GM19467 (cell line): ENCODE measurements at regions not wholly inside any gene's neighbourhood (a gene's known extent, or its start where the extent isn't known, plus 50 kb on each side); places are given as distances from the start of the nearest gene placed in this dataset.
"Not testable (repeated sequence)": the region's sequence is repeated elsewhere in the genome, so short reads cannot be mapped to it uniquely, and the experiment has no call there.

ENCODE experiments used
- ATAC-seq: cut with Tn5 transposase; IDR thresholded peaks from one replicate; pipeline ENCODE4 v1.9.1; 2021; ENCODE audit warnings: mild to moderate bottlenecking, moderate library complexity; ENCODE audit not compliant: unreplicated experiment

GRCh38 chr4:137405833-137406232, 126.5 kb downstream of the PCDH18 start:
- not testable (repeated sequence) for ATAC-seq

DNA sequence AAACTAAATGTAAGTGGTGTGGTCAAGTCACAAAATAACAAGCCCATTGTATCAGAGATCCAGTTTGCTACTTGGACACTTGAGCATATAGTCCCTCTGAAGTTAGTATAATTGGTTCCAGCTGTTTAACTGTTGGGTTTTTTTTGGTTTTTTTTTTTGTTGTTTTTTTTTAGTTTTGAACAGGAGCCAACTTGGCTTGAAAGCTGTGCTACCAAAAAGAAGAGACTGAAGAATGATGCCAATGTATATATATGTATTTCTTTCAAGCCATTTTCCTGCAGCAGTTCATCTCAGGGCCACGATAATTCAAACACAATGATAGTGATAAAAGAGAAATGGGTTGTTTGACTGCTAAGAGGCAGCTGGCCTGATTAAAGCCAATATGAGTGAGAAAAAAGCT, 138.3 kb downstream of the PCDH18 start:
- ATAC-seq = no peak

DNA sequence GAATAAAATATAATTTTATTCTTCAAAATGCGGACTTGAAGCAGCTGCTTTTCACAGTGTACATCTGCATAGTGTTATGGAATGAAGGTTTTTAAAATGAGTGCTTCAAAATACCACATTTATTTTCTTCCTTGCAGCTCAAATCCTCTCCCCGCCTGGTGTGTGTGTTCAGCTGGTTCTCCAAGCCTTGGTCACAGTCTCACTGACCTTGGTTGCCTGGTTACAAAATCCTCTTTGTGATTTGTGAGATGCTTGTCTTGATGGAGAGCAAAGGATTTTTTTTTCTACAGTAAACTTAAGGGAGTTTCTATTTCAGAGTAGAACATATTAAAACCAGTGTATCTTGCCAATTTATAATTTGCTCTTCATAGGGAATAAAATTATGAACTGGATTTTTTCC, 139.2 kb downstream of the PCDH18 start:
- ATAC-seq = no peak

DNA sequence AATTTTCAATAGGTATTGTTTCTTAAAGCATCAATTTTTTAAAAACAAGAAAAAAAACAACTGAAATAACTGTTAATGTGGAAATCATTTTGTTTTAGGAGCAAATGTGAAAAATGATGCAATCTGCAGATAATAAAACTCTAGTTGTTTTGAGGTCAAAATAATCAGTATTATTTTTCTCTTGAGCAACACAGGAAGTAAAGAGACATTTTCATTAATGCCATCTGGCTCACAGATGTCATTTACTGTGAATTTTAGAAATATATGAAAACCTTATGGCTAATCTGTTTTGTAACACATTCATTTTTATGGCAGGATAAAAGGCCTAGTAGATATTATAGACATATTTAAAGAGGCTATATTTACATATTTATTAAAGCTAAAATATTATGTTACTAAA, 141.6 kb downstream of the PCDH18 start:
- no peak for ATAC-seq

GRCh38 chr4:137389911-137390520, 142.3 kb downstream of the PCDH18 start:
- ATAC-seq = no peak

DNA sequence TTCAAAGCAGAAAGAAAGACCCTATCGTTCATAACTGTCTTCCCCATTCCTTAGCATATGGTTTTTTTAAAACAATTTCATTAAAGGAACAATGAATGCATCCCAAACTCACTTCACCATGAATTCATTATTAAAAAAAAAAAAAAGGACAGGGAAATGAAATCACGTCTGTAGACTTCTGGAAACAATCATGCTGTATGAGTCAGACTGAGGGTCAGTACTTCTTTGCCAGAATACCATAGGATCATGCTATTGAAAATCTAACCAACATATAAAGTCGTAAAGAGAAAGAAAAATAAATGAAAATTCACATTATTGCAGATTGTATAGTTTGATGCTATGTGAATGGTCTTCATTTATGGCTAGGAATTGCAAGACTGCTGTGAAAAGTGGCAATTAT, 144.4 kb downstream of the PCDH18 start:
- no peak for ATAC-seq

DNA sequence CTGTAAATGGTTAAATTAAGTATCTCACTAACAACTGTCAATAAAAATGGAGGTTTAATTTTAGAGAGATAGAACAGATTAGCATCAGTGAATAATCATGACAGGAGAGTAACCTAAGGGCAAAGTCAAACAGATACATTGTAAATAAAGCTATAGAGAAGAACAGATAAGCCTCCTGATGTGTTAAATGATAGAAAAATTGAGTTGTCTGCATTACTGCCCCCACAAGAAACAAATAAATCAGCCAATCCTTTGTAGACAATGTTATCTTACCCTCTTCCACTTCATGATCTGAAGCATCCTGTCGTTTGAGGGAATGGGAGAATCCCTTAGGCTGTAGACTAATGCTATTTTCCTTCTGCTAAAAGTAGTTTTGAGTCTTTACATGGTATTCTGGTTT, 147.8 kb downstream of the PCDH18 start:
- no peak for ATAC-seq

DNA sequence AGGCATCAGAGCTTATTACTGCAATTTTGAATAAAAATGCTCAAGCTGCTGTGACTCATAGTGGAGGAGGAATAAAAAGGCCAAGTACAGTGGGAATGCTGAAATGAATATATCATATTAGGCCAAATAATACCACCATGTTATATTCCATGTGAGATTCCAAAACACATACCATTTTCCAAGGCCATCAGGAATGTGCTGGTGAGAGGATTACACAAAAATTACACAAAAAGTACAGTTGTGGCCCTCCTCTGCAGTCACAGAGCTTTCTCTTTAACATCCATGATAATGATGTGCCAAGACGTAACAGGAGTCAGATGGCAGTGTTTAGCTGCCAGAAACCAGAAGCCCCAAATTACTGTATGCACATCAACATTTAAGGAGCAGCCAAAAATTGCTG, 153.5 kb downstream of the PCDH18 start:
- ATAC-seq = no peak

DNA sequence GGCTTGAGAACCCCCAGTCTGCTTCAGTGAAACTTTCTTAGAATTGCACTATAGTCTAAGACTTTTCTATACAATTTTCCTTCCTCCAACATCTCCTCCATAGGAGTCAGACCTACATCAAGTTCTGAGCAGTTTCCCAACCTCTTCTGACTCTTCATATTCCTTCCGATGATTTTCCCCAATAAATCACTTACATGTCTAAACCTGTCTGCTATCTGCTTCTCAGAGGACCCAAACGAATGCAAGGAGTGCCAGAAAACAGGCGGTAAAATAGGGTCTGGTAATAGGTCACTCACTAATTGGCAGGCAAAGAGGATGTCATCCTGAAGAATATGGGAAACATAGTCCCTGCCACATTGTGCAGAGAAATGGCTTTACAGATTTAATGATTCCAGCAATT, 153.9 kb downstream of the PCDH18 start:
- ATAC-seq = no peak

- ATAC-seq = no peak
Measured at GRCh38 chr4:137376312-137376711, 156.0 kb downstream of the PCDH18 start.

DNA sequence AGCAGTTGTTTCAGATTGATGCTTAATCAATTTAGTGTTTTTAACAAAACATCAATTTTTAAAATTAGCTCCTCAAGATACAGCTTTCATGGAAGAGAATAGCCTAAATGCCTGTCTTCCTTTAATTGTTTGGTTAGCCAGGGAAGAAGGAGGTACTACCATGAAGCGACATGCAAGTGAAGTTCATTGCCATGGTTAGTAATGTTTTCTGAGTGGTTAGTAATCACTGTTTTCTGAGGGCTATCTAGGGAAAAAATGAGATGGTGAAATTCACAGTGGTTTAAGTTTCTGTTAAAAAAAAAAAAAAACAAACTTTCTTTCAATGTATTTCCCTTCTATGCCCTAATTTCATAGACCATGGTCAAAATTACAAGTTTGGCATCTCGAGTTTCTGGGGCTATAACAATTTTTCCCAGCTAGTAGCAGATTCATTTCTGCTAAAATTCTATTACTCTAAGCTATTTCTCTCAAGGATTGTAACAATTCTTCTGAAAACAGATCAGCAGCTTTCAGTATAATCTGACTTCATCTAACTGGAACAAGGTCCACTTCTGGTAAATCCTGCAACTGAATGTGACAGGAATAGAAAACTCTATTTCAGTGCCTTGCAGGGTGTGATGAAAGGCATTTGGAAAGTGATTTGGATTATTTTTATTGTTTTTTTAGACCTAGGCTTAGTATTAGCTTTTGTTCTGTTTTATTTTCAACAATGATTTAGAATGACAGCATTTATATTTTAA, 157.0 kb downstream of the PCDH18 start:
- no peak for ATAC-seq

GRCh38 chr4:137370679-137371078, 161.6 kb downstream of the PCDH18 start:
- no peak for ATAC-seq

- ATAC-seq = no peak
Measured at GRCh38 chr4:137370206-137370633, 162.1 kb downstream of the PCDH18 start.

DNA sequence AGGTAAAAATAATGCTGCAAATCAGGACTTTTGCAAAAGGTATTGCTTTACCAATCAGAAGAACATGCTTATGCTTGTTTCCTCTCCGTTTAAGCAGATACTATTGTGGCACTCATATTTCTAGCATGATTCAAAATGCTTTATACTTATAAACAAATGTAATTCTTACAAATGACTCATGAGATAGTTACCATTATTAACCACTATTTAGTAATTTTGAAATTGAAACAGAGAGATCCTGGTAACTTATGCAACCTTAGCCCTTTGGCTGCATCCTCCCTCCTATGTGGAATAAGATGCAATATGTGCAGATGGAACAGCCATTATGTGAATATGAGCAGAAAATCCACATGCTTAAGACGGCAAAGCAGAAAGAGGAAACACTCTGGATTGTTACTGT, 164.7 kb downstream of the PCDH18 start:
- no peak for ATAC-seq

- no peak for ATAC-seq
Measured at GRCh38 chr4:137363496-137363895, 168.8 kb downstream of the PCDH18 start.

DNA sequence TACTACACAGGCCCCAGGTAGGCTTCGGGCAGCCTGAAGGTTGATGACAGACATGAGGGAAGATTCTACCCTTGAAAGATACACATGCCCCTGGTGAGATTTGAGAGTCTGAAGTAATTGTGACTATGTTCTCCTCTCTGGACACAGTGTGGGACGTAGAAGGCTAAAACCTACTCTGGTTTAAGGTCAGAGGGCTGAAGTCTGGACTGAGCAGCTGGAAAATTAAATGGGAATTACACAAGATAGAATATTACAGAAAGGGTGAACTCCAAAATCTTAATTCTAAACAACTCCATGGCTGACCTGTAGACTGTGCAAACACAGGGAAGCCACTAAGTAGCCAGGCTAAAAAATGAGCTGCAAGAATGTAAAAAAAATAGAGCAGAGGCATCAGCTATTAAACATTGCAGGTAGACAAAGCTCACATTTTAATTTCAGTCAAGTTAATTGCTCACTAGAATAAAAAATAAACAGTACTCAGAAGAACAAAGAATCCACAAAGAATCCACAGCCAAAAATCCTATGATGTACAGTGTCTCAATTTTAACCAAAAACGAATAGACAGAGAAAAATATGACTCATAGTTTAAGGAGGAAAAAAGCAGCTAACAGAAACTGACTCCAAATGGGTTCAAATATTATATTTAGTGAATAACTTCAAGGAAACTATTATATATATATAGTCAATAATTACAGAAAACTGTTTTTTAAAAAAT, 170.4 kb downstream of the PCDH18 start:
- no peak for ATAC-seq

- ATAC-seq = no peak
Measured at GRCh38 chr4:137360761-137361160, 171.5 kb downstream of the PCDH18 start.

- ATAC-seq = no peak
Measured at GRCh38 chr4:137359691-137360315, 172.5 kb downstream of the PCDH18 start.

DNA sequence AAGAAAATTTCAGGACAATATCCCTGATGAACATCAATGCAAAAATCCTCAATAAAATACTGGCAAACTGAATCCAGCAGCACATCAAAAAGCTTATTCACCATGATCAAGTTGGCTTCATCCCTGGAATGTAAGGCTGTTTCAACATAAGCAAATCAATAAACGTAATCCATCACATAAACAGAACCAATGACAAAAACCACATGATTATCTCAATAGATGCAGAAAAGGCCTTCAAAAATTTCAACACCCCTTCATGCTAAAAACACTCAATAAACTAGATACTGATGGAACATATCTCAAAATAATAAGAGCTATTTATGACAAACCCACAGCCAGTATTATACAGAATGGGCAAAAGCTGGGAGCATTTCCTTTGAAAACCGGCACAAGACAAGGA, 177.7 kb downstream of the PCDH18 start:
- ATAC-seq = not testable (repeated sequence)

DNA sequence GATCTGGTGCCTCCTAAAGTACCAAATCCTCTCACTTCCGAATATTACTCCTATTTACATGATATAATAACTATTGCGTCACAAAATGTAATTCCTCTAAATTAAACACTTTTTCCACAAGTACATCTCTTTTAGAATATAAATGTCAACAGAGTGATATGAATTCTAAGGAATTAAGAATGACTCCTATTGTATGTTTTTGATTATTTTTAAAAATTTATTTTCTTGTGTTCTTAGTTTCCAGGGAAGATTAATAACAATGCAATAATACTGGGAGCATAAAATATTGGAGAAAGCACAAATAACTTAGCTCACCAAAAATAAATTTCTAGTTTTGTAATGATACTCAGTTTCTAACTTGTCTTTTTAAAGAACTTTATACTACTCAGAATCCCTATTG, 184.9 kb downstream of the PCDH18 start:
- ATAC-seq = no peak

DNA sequence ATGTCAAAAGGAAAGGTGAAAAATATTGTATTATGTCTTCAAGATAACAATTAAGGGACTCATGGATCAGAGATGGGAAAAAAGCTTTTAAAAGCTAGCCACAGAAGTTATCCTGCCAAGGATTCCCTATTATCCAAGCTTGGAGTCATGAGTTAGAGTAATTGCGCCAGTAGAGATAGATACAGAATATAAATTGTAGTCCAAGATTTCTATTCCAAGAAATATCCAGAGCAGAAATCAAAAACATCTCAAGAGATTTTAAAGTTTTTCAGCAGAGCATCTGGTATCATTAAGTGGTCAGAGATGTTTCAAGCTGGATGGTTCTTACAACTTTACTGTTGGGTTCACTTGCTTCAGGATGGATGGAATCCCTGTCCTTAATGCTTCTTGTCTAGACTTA, 186.7 kb downstream of the PCDH18 start:
- no peak for ATAC-seq

GRCh38 chr4:137343221-137343620, 189.1 kb downstream of the PCDH18 start:
- no peak for ATAC-seq
